ENCODE measurements at regions not wholly inside any gene's neighbourhood (a gene's known extent, or its start where the extent isn't known, plus 50 kb on each side); places are given as distances from the start of the nearest gene placed in this dataset.

- TF ChIP-seq, protein P1, sequence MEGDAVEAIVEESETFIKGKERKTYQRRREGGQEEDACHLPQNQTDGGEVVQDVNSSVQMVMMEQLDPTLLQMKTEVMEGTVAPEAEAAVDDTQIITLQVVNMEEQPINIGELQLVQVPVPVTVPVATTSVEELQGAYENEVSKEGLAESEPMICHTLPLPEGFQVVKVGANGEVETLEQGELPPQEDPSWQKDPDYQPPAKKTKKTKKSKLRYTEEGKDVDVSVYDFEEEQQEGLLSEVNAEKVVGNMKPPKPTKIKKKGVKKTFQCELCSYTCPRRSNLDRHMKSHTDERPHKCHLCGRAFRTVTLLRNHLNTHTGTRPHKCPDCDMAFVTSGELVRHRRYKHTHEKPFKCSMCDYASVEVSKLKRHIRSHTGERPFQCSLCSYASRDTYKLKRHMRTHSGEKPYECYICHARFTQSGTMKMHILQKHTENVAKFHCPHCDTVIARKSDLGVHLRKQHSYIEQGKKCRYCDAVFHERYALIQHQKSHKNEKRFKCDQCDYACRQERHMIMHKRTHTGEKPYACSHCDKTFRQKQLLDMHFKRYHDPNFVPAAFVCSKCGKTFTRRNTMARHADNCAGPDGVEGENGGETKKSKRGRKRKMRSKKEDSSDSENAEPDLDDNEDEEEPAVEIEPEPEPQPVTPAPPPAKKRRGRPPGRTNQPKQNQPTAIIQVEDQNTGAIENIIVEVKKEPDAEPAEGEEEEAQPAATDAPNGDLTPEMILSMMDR (IDR thresholded peaks at IDR 0.05; ENCODE audit: borderline replicate concordance, extremely low read depth, insufficient read depth): no peak
- H3K9ac ChIP-seq (ENCODE audit: low read length in 3 of 3): no peak overlapping the region
- H3K4me1 ChIP-seq (ENCODE audit: control insufficient read depth in 2 of 3, insufficient read depth in 2 of 3, low read depth in 1 of 3, low read length in 3 of 3): peaks cover 0 to 5% (median 0%) of the 10 kb centered on the region in 3 donors
- H3K27ac ChIP-seq (ENCODE audit: low read depth in 2 of 2, low read length in 2 of 2): no peak overlapping the region
- no peak overlapping the region for H3K4me3 ChIP-seq (ENCODE audit: low read length in 3 of 3)
- H3K9me3 ChIP-seq (ENCODE audit: control insufficient read depth in 2 of 3, insufficient read depth in 1 of 3, low read length in 3 of 3): no peaks in the 10 kb centered on the region
- no peaks in the 10 kb centered on the region for H3K36me3 ChIP-seq (ENCODE audit: control insufficient read depth in 2 of 3, insufficient read depth in 3 of 3, low read length in 3 of 3)
- intact Hi-C loops (cut with DNase I): no loop called here
- no peaks in the 10 kb centered on the region for H3K27me3 ChIP-seq (ENCODE audit: control insufficient read depth, insufficient read depth, low read length)
- peak in 4 of 5 donors; percentile 24 to 74 (median 53) for DNase-seq
- FAIRE-seq: no peak
These were observed 121.8 kb upstream of the HDGFL1 start for GRCh38 chr6:22447249-22448196.

DNA sequence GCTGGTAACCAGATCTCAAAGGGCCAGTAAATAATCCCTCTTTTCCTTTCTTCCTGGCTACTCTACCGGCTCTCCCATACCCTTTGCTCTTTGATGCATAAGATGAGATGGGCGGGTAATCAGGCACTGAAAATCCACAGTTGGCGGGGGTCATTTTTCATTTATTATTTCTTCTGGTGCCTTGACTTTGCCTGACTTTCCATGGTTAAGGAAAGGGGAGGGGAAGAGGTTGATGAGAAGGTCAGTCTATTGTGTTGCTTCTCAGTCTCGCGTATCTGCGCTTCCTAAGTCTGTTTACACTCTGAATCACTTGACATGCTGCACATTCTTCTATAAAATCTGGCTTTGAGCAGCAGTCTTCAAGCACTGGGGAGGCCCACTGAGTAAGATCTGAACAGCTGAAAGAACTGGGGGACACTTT lies 121.1 kb upstream of the HDGFL1 start:
- no peak overlapping the region for H3K9ac ChIP-seq (ENCODE audit: low read length in 3 of 3)

GRCh38 chr6:22451962-22452361 lies 117.4 kb upstream of the HDGFL1 start:
- Histone ChIP-seq H3K27ac (ENCODE audit: low read depth in 2 of 2, low read length in 2 of 2) (no peak overlapping the region), H3K4me3 (ENCODE audit: low read length in 3 of 3) (no peak overlapping the region), H3K9me3 (ENCODE audit: control insufficient read depth in 2 of 3, insufficient read depth in 1 of 3, low read length in 3 of 3) (no peaks in the 10 kb centered on the region), H3K27me3 (ENCODE audit: control insufficient read depth, insufficient read depth, low read length) (no peaks in the 10 kb centered on the region), H3K36me3 (ENCODE audit: control insufficient read depth in 2 of 3, insufficient read depth in 3 of 3, low read length in 3 of 3) (no peaks in the 10 kb centered on the region), H3K9ac (ENCODE audit: low read length in 3 of 3) (no peak overlapping the region), H3K4me1 (ENCODE audit: control insufficient read depth in 2 of 3, insufficient read depth in 2 of 3, low read depth in 1 of 3, low read length in 3 of 3) (peaks cover 0 to 5% (median 0%) of the 10 kb centered on the region in 3 donors)
- no peak for DNase-seq
- TF ChIP-seq, protein P1 (IDR thresholded peaks at IDR 0.05; ENCODE audit: borderline replicate concordance, extremely low read depth, insufficient read depth): no peak
- intact Hi-C loops (cut with DNase I): no loop called here
- no peak for FAIRE-seq

More for the DNA sequence above, 121.1 kb upstream of the HDGFL1 start:
- intact Hi-C loops (cut with DNase I): no loop called here
- Histone ChIP-seq H3K9me3 (ENCODE audit: control insufficient read depth in 2 of 3, insufficient read depth in 1 of 3, low read length in 3 of 3) (no peaks in the 10 kb centered on the region), H3K27ac (ENCODE audit: low read depth in 2 of 2, low read length in 2 of 2) (no peak overlapping the region), H3K27me3 (ENCODE audit: control insufficient read depth, insufficient read depth, low read length) (no peaks in the 10 kb centered on the region), H3K4me1 (ENCODE audit: control insufficient read depth in 2 of 3, insufficient read depth in 2 of 3, low read depth in 1 of 3, low read length in 3 of 3) (peaks cover 0 to 5% (median 0%) of the 10 kb centered on the region in 3 donors), H3K36me3 (ENCODE audit: control insufficient read depth in 2 of 3, insufficient read depth in 3 of 3, low read length in 3 of 3) (no peaks in the 10 kb centered on the region), H3K4me3 (ENCODE audit: low read length in 3 of 3) (no peak overlapping the region)
- FAIRE-seq: no peak
- peak in 4 of 5 donors; percentile 65 to 92 (median 81) for DNase-seq
- TF ChIP-seq, protein P1 (IDR thresholded peaks at IDR 0.05; ENCODE audit: borderline replicate concordance, extremely low read depth, insufficient read depth): no peak
